HCT116 (cell line): ENCODE measurements at regions not wholly inside any gene's neighbourhood (a gene's known extent, or its start where the extent isn't known, plus 50 kb on each side); places are given as distances from the start of the nearest gene placed in this dataset.
A peak's percentile ranks its signal among the peaks of the same experiment; 100 is the strongest.

Experiments
- ATAC-seq: fragments of 200-7000 bp; cut with Tn5 transposase; 2 replicates; pipeline ENCODE4 v1.9.1; 2020; ENCODE audit warnings: mild to moderate bottlenecking, moderate library complexity
- BruUV-seq: library from RNA; stranded (reverse); fragments of 400-500 nt; replicated peaks from 2 replicates; lab custom pipeline; 2021; lab: Mats Ljungman, UMichigan
- CTCF ChIA-PET: fragments of 300-600 bp; sonication (Branson Sonifier 250); formaldehyde crosslinking; loops from one replicate; lab custom pipeline; 2021; ENCODE audit warnings: antibody characterized with exemption; lab: Charles Lee
- POLR2A ChIA-PET: fragments of 300-600, 350-600 bp; sonication (Branson Sonifier 250); formaldehyde crosslinking; loops from one replicate; lab custom pipeline; 2021; ENCODE audit warnings: antibody characterized with exemption; lab: Charles Lee
- RAD21 ChIA-PET, 2 experiments: fragments of 300-600 bp; sonication (Branson Sonifier 250); formaldehyde crosslinking; loops; one replicate each; lab custom pipeline; 2023; ENCODE audit warnings: low total read pairs in 2 of 2; ENCODE audit not compliant: uncharacterized antibody in 2 of 2, unreplicated experiment in 2 of 2, low non-redundant PET in 1 of 2; lab: Charles Lee
- DNase-seq: peaks from one replicate; pipeline ENCODE4 v3.0.0-alpha.2; 2010; ENCODE audit warnings: low read depth, low spot score
- H2AFZ ChIP-seq: fragments of 200-600 bp; shearing (Covaris generic), sonication (generic); 2 replicates; pipeline ENCODE4 v1.6.1; 2017; ENCODE audit warnings: low read depth, mixed run types, mixed read lengths, antibody characterized with exemption, low read length; ENCODE audit not compliant: poor library complexity, severe bottlenecking
- H3K27ac ChIP-seq: 2 replicates; pipeline ENCODE4 v1.5.1; 2012; ENCODE audit warnings: low read depth, low read length
- H3K27me3 ChIP-seq: fragments of 200-600 bp; sonication (generic); 2 replicates; pipeline ENCODE4 v1.6.1; 2016; ENCODE audit warnings: mixed run types, low read length, mixed read lengths; ENCODE audit not compliant: insufficient read depth
- H3K36me3 ChIP-seq, 2 experiments: fragments of 200-500 bp in 1 of 2; fragments of 200-600 bp in 1 of 2; sonication (Bioruptor generic) in 1 of 2; sonication (generic) in 1 of 2; 2 replicates each; pipeline versions ENCODE4 v1.5.1 to v1.6.1; 2014 to 2016; ENCODE audit warnings: low read length in 2 of 2, inconsistent platforms in 1 of 2, mixed read lengths in 1 of 2, mixed run types in 1 of 2; ENCODE audit not compliant: insufficient read depth in 2 of 2, control insufficient read depth in 1 of 2
- H3K4me1 ChIP-seq, 2 experiments: fragments of 200-600 bp in 1 of 2; sonication (generic) in 1 of 2; 2 replicates each; pipeline versions ENCODE4 v1.5.1 to v1.6.1; 2012 to 2017; ENCODE audit warnings: low read length in 2 of 2, inconsistent platforms in 1 of 2, mild to moderate bottlenecking in 1 of 2, mixed read lengths in 1 of 2, mixed run types in 1 of 2, moderate library complexity in 1 of 2; ENCODE audit not compliant: insufficient read depth in 2 of 2, control insufficient read depth in 1 of 2
- H3K4me2 ChIP-seq: fragments of 200-600 bp; sonication (generic); 2 replicates; pipeline ENCODE4 v1.6.1; 2017; ENCODE audit warnings: mixed run types, low read length, mixed read lengths
- H3K4me3 ChIP-seq, 2 experiments: fragments of 200-600 bp in 1 of 2; sonication (generic) in 1 of 2; replicated peaks in 1 of 2; 2 replicates each; pipeline ENCODE4 v1.5.1; 2011 to 2016; ENCODE audit warnings: low read length in 2 of 2, control low read depth in 1 of 2, low read depth in 1 of 2, mild to moderate bottlenecking in 1 of 2, mixed read lengths in 1 of 2, mixed run types in 1 of 2
- H3K79me2 ChIP-seq: fragments of 200-600 bp; sonication (generic); 2 replicates; pipeline ENCODE4 v1.6.1; 2017; ENCODE audit warnings: mild to moderate bottlenecking, mixed run types, low read length, moderate library complexity, mixed read lengths; ENCODE audit not compliant: insufficient read depth
- H3K9ac ChIP-seq: fragments of 200-600 bp; sonication (generic); 2 replicates; pipeline ENCODE4 v1.6.1; 2016; ENCODE audit warnings: low read length, mixed read lengths
- H3K9me2 ChIP-seq: fragments of 200-600 bp; sonication (generic), shearing (Covaris generic); 2 replicates; pipeline ENCODE4 v1.6.1; 2017; ENCODE audit warnings: mixed run types, mild to moderate bottlenecking, moderate library complexity; ENCODE audit not compliant: insufficient read depth
- H3K9me3 ChIP-seq, 2 experiments: fragments of 200-500 bp in 1 of 2; fragments of 200-600 bp in 1 of 2; sonication (Bioruptor generic) in 1 of 2; sonication (generic) in 1 of 2; 2 replicates each; pipeline ENCODE4 v1.6.1; 2014 to 2017; ENCODE audit warnings: low read length in 2 of 2, mixed read lengths in 2 of 2, inconsistent platforms in 1 of 2, low read depth in 1 of 2, mild to moderate bottlenecking in 1 of 2, mixed run types in 1 of 2, moderate library complexity in 1 of 2; ENCODE audit not compliant: control insufficient read depth in 1 of 2, insufficient read depth in 1 of 2
- H4K20me1 ChIP-seq: fragments of 200-600 bp; sonication (generic), shearing (Covaris generic); 2 replicates; pipeline ENCODE4 v1.6.1; 2017; ENCODE audit warnings: mixed run types, mild to moderate bottlenecking, moderate library complexity; ENCODE audit not compliant: insufficient read depth
- CEBPB ChIP-seq: IDR thresholded peaks from 2 replicates; pipeline ENCODE4 v1.6.1; 2012; ENCODE audit warnings: low read depth
- CTCF ChIP-seq, 3 experiments: fragments of 200-600 bp in 1 of 3; sonication (generic) in 1 of 3; IDR thresholded peaks in 2 of 3; conservative IDR thresholded peaks in 1 of 3; 2 replicates each; pipeline ENCODE4 v1.5.1; 2012 to 2017; ENCODE audit warnings: low read depth in 2 of 3, low read length in 2 of 3, antibody characterized with exemption in 1 of 3, borderline replicate concordance in 1 of 3, control low read depth in 1 of 3, mild to moderate bottlenecking in 1 of 3, mixed read lengths in 1 of 3, mixed run types in 1 of 3, moderate library complexity in 1 of 3; ENCODE audit not compliant: insufficient read depth in 1 of 3
- EZH2phosphoT487 ChIP-seq: fragments of 200-600 bp; IDR thresholded peaks from 2 replicates; pipeline ENCODE4 v1.6.1; 2018; ENCODE audit warnings: antibody characterized with exemption, borderline replicate concordance
- JUND ChIP-seq: IDR thresholded peaks from 2 replicates; pipeline ENCODE4 v1.6.1; 2012
- POLR2A ChIP-seq: IDR thresholded peaks from 2 replicates; pipeline ENCODE4 v1.7.0; 2011; ENCODE audit warnings: borderline replicate concordance; ENCODE audit not compliant: insufficient read depth, insufficient read length; ENCODE audit errors: extremely low read depth
- POLR2AphosphoS5 ChIP-seq: IDR thresholded peaks from 2 replicates; pipeline ENCODE4 v1.6.1; 2011; ENCODE audit warnings: mild to moderate bottlenecking, low read depth, low read length, moderate library complexity
- SIN3A ChIP-seq: IDR thresholded peaks from 2 replicates; pipeline ENCODE4 v1.6.1; 2012; ENCODE audit warnings: low read depth
- SRF ChIP-seq: IDR thresholded peaks from 2 replicates; pipeline ENCODE4 v1.6.1; 2012; ENCODE audit warnings: low read depth
- ZNF274 ChIP-seq: fragments of 200-500 bp; sonication (Bioruptor generic); IDR thresholded peaks from 2 replicates; pipeline ENCODE4 v1.6.1; 2014; ENCODE audit warnings: mild to moderate bottlenecking, low read depth, low read length, inconsistent platforms
- intact Hi-C: fragments of 100-400 bp; cut with micrococcal nuclease; formaldehyde crosslinking; loops from 2 replicates; pipeline ENCODE4 v1.10.0; 2022
- TF ChIP-seq, protein P1 (sequence below): IDR thresholded peaks from 2 replicates; pipeline ENCODE4 v1.6.1; 2012

DNA sequence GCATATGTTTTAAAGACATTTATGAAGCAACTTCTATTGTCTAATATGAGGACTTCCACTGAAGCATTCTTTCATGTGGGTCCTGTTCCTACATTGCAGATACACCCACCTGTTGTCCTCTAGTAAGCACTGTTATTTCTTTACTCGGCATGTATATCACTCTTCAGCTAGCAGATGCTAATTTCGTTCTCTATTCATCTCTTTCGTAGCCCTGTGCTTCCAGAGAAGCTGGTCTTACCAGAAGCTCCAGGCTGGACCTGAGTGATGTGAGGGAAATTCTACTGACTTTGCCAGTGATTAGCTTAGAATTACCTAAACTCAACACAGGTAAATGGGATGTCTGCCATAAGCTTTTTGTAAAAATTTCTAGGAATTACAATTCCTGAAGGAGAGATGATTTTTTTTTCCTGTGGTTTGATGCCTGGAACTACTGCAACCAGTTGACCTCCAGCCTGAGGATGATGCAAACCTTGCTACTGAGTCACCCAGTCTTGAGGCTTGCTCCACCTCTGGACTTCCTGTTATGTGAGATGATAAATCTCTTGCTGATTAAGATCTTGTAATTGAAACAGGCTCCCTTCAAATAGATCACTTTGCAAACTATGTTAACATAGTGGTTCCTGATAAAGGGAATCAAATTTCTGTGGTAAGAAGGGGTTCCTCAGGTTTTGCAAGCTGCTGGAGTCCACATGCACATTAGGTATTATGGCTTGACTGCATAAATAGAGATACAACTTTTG, 52.2 kb upstream of the SPINK5 start (continued):
- TF ChIP-seq SRF (no peak), CEBPB (peak; percentile 85)
- TF ChIP-seq, protein P1, sequence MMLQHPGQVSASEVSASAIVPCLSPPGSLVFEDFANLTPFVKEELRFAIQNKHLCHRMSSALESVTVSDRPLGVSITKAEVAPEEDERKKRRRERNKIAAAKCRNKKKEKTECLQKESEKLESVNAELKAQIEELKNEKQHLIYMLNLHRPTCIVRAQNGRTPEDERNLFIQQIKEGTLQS: peak; percentile 90

DNA sequence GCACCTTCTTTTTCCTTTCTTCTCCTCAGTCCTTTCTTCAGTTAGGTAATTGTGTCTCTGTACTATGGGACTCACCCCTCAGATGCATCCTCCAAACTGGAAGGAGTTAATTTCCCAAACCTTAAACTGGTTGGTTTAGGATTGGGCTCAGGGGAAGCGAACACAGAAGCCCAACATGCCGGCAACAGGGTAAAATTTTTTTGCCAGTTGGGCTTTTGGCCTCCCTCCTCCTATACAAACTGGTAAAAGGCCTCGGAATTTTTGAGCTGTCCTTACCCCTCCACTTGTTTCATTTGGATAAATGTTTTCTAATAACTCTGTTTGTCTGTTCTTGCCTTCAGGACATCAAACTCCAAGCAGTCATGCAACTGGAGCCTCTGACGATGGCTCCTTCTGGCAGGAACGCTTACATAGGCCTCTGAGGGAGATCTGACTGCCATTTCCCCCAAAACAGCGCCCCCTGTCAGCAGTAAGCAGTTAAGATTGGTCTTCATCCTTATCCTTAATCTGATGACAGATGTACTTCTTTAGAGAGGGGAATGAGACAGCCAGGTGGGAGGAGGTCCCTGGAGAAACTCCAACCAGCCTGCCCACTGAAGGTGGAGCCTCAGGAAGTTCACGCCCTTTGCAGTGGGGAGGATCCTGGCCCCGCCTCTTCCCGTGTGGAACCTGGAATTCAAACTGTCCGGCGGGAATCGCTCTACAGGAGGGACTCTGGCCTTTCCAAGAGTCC, 57.8 kb upstream of the SPINK5 start:
- H3K4me3 ChIP-seq: no peak overlapping the region
- no peaks in the 10 kb centered on the region for H3K4me1 ChIP-seq
- H3K27me3 ChIP-seq: no peaks in the 10 kb centered on the region
- intact Hi-C loops: no loop called here
- TF ChIP-seq POLR2A (no peak), CTCF (IDR thresholded peaks at IDR 0.05 in 2 of 3, conservative IDR thresholded peaks at IDR 0.05 in 1 of 3; ENCODE audit: borderline replicate concordance in 1 of 3, insufficient read depth in 1 of 3, low read depth in 2 of 3, low read length in 2 of 3) (peak in 2 of 3 experiments; percentile 50 to 66; a peak in 4 of 6 replicates), EZH2phosphoT487 (no peak), SIN3A (no peak), ZNF274 (no peak), JUND (no peak), POLR2AphosphoS5 (no peak)
- TF ChIP-seq, all 23 proteins: peak for 1
- Histone ChIP-seq H3K9ac (no peak overlapping the region), H2AFZ (no peak overlapping the region), H3K79me2 (no peaks in the 10 kb centered on the region), H3K27ac (no peak overlapping the region), H3K36me3 (no peaks in the 10 kb centered on the region), H4K20me1 (no peaks in the 10 kb centered on the region), H3K9me3 (no peaks in the 10 kb centered on the region; a peak in 1 of 4 replicates), H3K9me2 (no peaks in the 10 kb centered on the region), H3K4me2 (no peak overlapping the region)
- ATAC-seq (peak; percentile 82), DNase-seq (peak; percentile 16)
- ChIA-PET CTCF (no interaction called here), RAD21 (no interaction called here), POLR2A (no interaction called here)
- BruUV-seq: no TSS peak
